HUES48 (cell line): ENCODE measurements at regions not wholly inside any gene's neighbourhood (a gene's known extent, or its start where the extent isn't known, plus 50 kb on each side); places are given as distances from the start of the nearest gene placed in this dataset.

Source experiments
- H3K27ac ChIP-seq: one replicate; pipeline ENCODE4 v1.7.0; 2013; ENCODE audit warnings: low read depth, low read length, inconsistent platforms
- H3K27me3 ChIP-seq: 2 replicates; pipeline ENCODE4 v1.6.1; 2013; ENCODE audit warnings: mild to moderate bottlenecking, low read length; ENCODE audit not compliant: control insufficient read depth, insufficient read depth
- H3K36me3 ChIP-seq: 2 replicates; pipeline ENCODE4 v1.6.1; 2013; ENCODE audit warnings: low read length; ENCODE audit not compliant: control insufficient read depth, insufficient read depth
- H3K4me1 ChIP-seq: 2 replicates; pipeline ENCODE4 v1.6.1; 2013; ENCODE audit warnings: mild to moderate bottlenecking, low read length; ENCODE audit not compliant: control insufficient read depth, insufficient read depth
- H3K4me3 ChIP-seq: 2 replicates; pipeline ENCODE4 v1.5.1; 2013; ENCODE audit warnings: mild to moderate bottlenecking, low read depth, low read length
- H3K9ac ChIP-seq: 2 replicates; pipeline ENCODE4 v1.6.1; 2013; ENCODE audit warnings: mild to moderate bottlenecking, low read depth, low read length, moderate library complexity
- H3K9me3 ChIP-seq: 2 replicates; pipeline ENCODE4 v1.6.1; 2013; ENCODE audit warnings: low read length; ENCODE audit not compliant: control insufficient read depth, insufficient read depth

DNA sequence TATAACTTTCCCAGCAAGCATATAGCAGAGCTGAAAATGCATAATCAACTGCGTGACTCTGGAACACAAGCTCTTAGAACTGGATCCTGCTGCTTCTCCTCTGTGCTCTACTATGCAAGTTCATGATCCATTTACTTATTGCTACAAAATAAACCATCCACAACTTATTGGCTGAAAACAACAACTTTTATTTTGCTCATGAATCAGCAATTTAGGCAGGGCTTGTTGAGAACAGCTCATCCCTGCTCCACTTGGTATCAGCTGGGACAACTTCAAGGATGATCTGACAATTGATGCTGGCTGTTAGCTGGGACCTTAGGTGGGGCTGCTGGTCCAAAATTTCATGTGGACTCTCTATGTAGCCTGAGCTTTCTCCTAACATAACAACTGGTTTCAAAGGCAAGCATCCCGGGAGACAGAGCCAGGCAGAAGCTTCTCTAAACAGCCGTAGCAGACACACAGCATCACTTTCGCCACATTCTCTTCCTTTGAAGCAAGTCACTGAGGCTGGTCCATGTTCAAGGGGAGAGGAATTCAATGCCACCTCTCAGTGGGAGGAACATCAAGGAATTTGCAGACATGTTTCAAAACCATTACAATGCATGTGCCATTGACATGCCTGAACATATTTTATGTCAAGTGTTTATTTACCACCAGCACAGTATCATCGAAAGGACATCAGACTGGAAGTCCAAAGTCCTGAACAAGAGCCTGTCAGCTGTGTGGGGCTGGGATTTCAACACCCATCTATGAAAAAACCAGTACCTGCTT, 153.1 kb upstream of the PKDCC start:
- Histone ChIP-seq H3K27me3 (no peaks in the 10 kb centered on the region), H3K4me3 (no peak overlapping the region), H3K27ac (no peak overlapping the region), H3K9me3 (no peaks in the 10 kb centered on the region), H3K4me1 (no peaks in the 10 kb centered on the region), H3K36me3 (no peaks in the 10 kb centered on the region), H3K9ac (no peak overlapping the region)

DNA sequence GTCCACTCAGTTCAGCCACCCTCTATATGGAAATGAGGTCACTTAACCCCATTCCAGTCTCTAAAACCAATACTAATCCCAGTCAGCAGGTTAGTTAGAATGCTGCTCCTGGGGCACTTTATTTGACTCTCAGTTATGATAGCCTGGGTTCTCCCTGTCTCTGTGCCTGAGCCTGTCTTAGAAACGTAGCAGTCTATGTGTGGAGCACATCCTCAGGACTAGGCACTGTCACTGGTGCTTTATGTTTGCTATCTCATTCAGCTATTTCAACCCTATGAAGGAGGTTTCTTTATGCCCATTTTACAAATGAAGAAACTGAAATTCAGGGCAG, 152.5 kb upstream of the PKDCC start:
- Histone ChIP-seq H3K27me3 (no peaks in the 10 kb centered on the region), H3K4me1 (no peaks in the 10 kb centered on the region), H3K27ac (no peak overlapping the region), H3K36me3 (no peaks in the 10 kb centered on the region), H3K9me3 (no peaks in the 10 kb centered on the region), H3K9ac (no peak overlapping the region), H3K4me3 (no peak overlapping the region)

GRCh38 chr2:41896186-41896846, 151.5 kb upstream of the PKDCC start:
- H3K9me3 ChIP-seq = no peaks in the 10 kb centered on the region
- H3K27me3 ChIP-seq = no peaks in the 10 kb centered on the region
- H3K27ac ChIP-seq = no peak overlapping the region
- H3K9ac ChIP-seq = no peak overlapping the region
- no peaks in the 10 kb centered on the region for H3K4me1 ChIP-seq
- no peak overlapping the region for H3K4me3 ChIP-seq
- no peaks in the 10 kb centered on the region for H3K36me3 ChIP-seq

DNA sequence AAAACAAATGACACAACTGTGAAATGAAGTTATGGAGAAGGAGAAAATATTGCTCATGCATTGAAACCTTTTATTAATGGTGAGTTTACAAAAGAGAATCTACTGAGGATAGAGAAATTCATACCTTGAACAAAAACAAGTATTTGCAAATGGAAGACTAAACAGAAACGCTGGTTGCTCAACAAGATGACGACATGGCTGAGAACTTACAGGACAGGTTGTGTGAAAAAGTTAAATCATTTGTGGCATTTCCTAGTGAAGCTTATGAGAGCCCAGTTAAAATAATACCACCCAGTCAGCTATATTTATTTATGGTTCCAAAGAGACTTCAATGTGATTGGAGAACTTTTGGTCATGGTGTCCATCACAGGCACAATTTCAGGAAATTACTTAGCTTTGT, 148.6 kb upstream of the PKDCC start:
- Histone ChIP-seq H3K4me3 (no peak overlapping the region), H3K27ac (no peak overlapping the region), H3K9me3 (no peaks in the 10 kb centered on the region), H3K27me3 (no peaks in the 10 kb centered on the region), H3K36me3 (no peaks in the 10 kb centered on the region), H3K4me1 (no peaks in the 10 kb centered on the region), H3K9ac (no peak overlapping the region)

DNA sequence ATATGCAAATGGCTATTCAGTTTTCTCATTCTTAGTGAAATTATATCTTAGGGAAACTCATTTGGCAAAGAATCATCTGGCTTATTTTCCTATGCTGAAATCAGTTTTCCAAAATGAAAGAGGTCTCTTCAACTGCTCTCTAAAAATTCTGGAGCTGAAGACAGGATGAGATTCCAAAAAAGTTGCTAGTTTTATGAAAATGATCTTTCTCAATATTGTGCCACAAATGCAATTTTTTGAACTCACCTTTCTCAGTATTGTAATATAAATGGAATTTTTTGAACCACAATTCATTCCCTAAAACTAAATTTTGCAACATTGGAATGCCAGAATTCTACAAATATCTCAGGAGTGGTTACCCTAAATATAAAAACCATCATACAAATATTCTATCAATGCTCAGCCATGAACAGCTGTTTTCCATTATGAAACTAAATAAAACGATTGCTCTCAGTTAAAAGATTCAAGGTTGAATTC, 147.7 kb upstream of the PKDCC start:
- no peaks in the 10 kb centered on the region for H3K36me3 ChIP-seq
- no peaks in the 10 kb centered on the region for H3K9me3 ChIP-seq
- no peaks in the 10 kb centered on the region for H3K4me1 ChIP-seq
- no peak overlapping the region for H3K27ac ChIP-seq
- no peaks in the 10 kb centered on the region for H3K27me3 ChIP-seq
- H3K4me3 ChIP-seq = no peak overlapping the region
- no peak overlapping the region for H3K9ac ChIP-seq

GRCh38 chr2:41902897-41903296, 144.9 kb upstream of the PKDCC start:
- no peaks in the 10 kb centered on the region; the same call in 1 of the 2 replicates for H3K27me3 ChIP-seq
- H3K4me1 ChIP-seq = peaks cover 6% of the 10 kb centered on the region
- H3K4me3 ChIP-seq = no peak overlapping the region
- H3K36me3 ChIP-seq = no peaks in the 10 kb centered on the region
- no peak overlapping the region for H3K9ac ChIP-seq
- no peaks in the 10 kb centered on the region for H3K9me3 ChIP-seq
- H3K27ac ChIP-seq = no peak overlapping the region

- H3K27me3 ChIP-seq = no peaks in the 10 kb centered on the region; the same call in 1 of the 2 replicates
- no peak overlapping the region for H3K27ac ChIP-seq
- no peaks in the 10 kb centered on the region for H3K9me3 ChIP-seq
- H3K9ac ChIP-seq = no peak overlapping the region
- H3K36me3 ChIP-seq = no peaks in the 10 kb centered on the region
- peaks cover 8% of the 10 kb centered on the region for H3K4me1 ChIP-seq
- H3K4me3 ChIP-seq = no peak overlapping the region
Measured at GRCh38 chr2:41903474-41904135, 144.2 kb upstream of the PKDCC start.

- Histone ChIP-seq H3K27ac (no peak overlapping the region), H3K27me3 (no peaks in the 10 kb centered on the region; the same call in 1 of the 2 replicates), H3K9ac (no peak overlapping the region), H3K36me3 (no peaks in the 10 kb centered on the region), H3K4me1 (peaks cover 8% of the 10 kb centered on the region), H3K4me3 (no peak overlapping the region), H3K9me3 (no peaks in the 10 kb centered on the region)
Measured at GRCh38 chr2:41904459-41904858, 143.4 kb upstream of the PKDCC start.

DNA sequence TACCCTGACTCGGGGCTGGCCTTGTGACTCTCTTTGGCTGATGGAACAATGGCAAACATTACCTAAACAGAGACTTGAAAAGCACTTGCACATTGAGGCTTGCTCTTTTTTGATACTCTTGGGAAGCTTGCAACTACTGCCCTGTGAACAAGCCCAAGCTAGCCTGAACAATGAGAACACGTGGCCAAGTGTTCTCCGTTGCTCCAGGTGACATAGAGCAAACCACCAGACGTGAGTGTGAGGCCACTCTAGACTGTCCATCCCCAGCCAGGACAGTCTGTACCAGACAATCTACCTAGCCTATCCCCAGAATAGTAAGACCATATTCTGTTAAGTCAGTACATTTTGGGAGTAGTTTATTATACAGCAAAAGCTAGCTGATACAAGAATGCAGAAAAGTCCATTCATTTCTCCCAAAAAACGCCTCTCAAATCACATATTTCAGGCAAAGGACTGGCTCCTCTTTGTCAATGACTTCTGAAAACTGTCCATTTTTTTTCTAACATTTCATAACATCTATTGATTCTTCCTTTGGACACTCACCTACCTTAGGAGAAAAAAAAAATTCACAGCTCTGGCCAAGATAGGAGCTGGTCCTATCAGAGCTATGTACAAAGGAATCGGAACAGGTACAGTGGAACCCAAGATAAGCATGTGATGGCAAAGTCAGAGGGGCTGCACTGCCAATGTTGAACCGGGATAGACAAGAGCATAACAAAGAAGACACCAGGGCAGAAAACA, 142.1 kb upstream of the PKDCC start:
- no peaks in the 10 kb centered on the region for H3K9me3 ChIP-seq
- no peaks in the 10 kb centered on the region; the same call in 1 of the 2 replicates for H3K27me3 ChIP-seq
- no peak overlapping the region for H3K4me3 ChIP-seq
- no peak overlapping the region for H3K27ac ChIP-seq
- peaks cover 8% of the 10 kb centered on the region for H3K4me1 ChIP-seq
- no peaks in the 10 kb centered on the region for H3K36me3 ChIP-seq
- no peak overlapping the region for H3K9ac ChIP-seq

DNA sequence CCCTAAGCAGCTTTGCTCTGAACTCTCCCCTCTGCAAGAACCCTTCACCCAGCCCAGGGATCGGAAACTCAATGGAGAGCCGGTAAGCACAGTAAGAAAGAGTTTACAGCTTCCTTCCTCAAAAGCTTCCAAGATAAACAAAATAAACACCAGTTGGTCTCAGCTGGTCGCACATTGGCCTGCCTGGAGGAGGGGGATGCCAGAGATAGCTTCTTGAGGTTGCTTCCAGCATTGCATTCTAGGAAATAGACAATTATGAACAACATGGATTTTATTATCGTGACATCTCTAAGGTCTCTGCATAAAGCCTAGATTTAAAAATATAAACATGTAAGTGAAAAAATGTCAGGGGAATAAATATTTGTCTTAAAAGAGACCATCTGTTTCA, 141.5 kb upstream of the PKDCC start:
- Histone ChIP-seq H3K27me3 (no peaks in the 10 kb centered on the region; the same call in 1 of the 2 replicates), H3K9ac (no peak overlapping the region), H3K36me3 (no peaks in the 10 kb centered on the region), H3K4me1 (peaks cover 8% of the 10 kb centered on the region), H3K9me3 (no peaks in the 10 kb centered on the region), H3K4me3 (no peak overlapping the region), H3K27ac (no peak overlapping the region)
